HG03108 (cell line): ENCODE measurements at regions not wholly inside any gene's neighbourhood (a gene's known extent, or its start where the extent isn't known, plus 50 kb on each side); places are given as distances from the start of the nearest gene placed in this dataset.
A peak's percentile ranks its signal among the peaks of the same experiment; 100 is the strongest.
"Not testable (repeated sequence)": the region's sequence is repeated elsewhere in the genome, so short reads cannot be mapped to it uniquely, and the experiment has no call there.

Experiments
- ATAC-seq: cut with Tn5 transposase; IDR thresholded peaks from one replicate; pipeline ENCODE4 v1.9.1; 2021; ENCODE audit warnings: moderate library complexity; ENCODE audit not compliant: unreplicated experiment

GRCh38 chr11:128165572-128165971, 421.8 kb downstream of the ETS1 start:
- ATAC-seq: no peak

GRCh38 chr11:128164080-128164741, 423.1 kb downstream of the ETS1 start:
- ATAC-seq: no peak

- ATAC-seq: no peak
These were observed 425.4 kb downstream of the ETS1 start for GRCh38 chr11:128161994-128162393.

GRCh38 chr11:128161436-128161835, 425.9 kb downstream of the ETS1 start:
- ATAC-seq: no peak

GRCh38 chr11:128158860-128159259, 428.5 kb downstream of the ETS1 start:
- ATAC-seq: no peak

- ATAC-seq: peak; percentile 91
These were observed 429.7 kb downstream of the ETS1 start for GRCh38 chr11:128157423-128158298.

- ATAC-seq: no peak
These were observed 430.9 kb downstream of the ETS1 start for GRCh38 chr11:128156486-128156885.

- no peak for ATAC-seq
These were observed 431.8 kb downstream of the ETS1 start for GRCh38 chr11:128155590-128155989.

- no peak for ATAC-seq
These were observed 433.7 kb downstream of the ETS1 start for GRCh38 chr11:128153697-128154048.

- ATAC-seq: no peak
These were observed 434.3 kb downstream of the ETS1 start for GRCh38 chr11:128152796-128153696.

GRCh38 chr11:128151780-128152179, 435.6 kb downstream of the ETS1 start:
- no peak for ATAC-seq

GRCh38 chr11:128151338-128151737, 436.0 kb downstream of the ETS1 start:
- no peak for ATAC-seq

GRCh38 chr11:128148208-128148607, 439.1 kb downstream of the ETS1 start:
- ATAC-seq: no peak

GRCh38 chr11:128146926-128147605, 440.3 kb downstream of the ETS1 start:
- ATAC-seq: no peak

- not testable (repeated sequence) for ATAC-seq
These were observed 447.1 kb downstream of the ETS1 start for GRCh38 chr11:128140293-128140692.

GRCh38 chr11:128135451-128135850, 451.9 kb downstream of the ETS1 start:
- no peak for ATAC-seq

GRCh38 chr11:128133501-128133900, 453.9 kb downstream of the ETS1 start:
- no peak for ATAC-seq

- ATAC-seq: no peak
These were observed 457.3 kb downstream of the ETS1 start for GRCh38 chr11:128130052-128130451.

GRCh38 chr11:128125723-128126122, 461.6 kb downstream of the ETS1 start:
- ATAC-seq: no peak

GRCh38 chr11:128116885-128117284, 470.5 kb downstream of the ETS1 start:
- no peak for ATAC-seq

GRCh38 chr11:128116447-128116846, 470.9 kb downstream of the ETS1 start:
- no peak for ATAC-seq
